HPDE6-E6E7 (cell line): ENCODE measurements at regions not wholly inside any gene's neighbourhood (a gene's known extent, or its start where the extent isn't known, plus 50 kb on each side); places are given as distances from the start of the nearest gene placed in this dataset.
A peak's percentile ranks its signal among the peaks of the same experiment; 100 is the strongest.

Source experiments
- DNase-seq: peaks from one replicate; pipeline ENCODE4 v3.0.0; 2011; ENCODE audit warnings: missing footprints; ENCODE audit errors: extremely low spot score

DNA sequence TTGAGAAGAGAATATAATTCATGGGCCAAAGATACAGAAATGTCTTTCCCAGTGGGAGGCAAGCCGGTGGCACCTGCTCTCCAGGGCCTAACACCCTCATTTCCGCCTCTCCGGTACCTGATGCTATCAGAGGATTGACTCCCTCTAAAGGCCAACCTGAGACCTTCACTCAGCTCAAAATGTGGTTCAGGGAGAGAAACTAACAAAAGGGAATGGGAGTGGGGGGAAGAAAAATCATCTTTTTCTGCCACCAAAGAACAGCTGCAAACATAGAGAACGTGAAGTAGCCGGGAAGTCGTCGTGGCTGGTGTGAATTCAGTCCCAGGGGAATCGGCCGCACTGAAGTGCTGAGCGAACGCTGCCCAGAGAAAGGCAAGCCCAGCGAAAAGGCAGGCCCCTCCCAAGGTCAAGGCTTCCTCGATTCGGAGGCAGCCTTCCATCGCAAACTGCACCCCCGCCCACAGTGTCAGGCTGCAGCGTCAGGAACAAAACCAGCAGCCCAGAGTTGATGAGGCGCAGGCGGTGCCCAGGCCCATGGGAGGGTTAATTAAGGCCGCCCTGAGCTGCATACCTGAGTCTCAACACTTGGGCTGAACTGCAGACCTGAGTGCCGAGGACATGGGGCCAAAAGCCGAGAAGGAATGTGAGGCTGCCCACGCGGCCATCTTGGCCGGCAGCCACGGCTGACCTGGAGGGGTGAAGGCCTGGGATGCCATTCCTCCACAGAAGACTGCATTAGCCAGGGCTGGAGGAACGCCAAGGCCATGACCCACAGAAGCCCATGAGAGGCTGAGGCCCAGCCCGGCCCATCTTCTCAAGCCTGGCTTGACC, 160.2 kb downstream of the PSMG1 start:
- DNase-seq = no peak

GRCh38 chr21:39022466-39022862, 160.8 kb downstream of the PSMG1 start:
- no peak for DNase-seq

- no peak for DNase-seq
These were observed 161.2 kb downstream of the PSMG1 start for GRCh38 chr21:39022035-39022434.

- DNase-seq = no peak
These were observed 161.8 kb downstream of the PSMG1 start for GRCh38 chr21:39021478-39021832.

DNA sequence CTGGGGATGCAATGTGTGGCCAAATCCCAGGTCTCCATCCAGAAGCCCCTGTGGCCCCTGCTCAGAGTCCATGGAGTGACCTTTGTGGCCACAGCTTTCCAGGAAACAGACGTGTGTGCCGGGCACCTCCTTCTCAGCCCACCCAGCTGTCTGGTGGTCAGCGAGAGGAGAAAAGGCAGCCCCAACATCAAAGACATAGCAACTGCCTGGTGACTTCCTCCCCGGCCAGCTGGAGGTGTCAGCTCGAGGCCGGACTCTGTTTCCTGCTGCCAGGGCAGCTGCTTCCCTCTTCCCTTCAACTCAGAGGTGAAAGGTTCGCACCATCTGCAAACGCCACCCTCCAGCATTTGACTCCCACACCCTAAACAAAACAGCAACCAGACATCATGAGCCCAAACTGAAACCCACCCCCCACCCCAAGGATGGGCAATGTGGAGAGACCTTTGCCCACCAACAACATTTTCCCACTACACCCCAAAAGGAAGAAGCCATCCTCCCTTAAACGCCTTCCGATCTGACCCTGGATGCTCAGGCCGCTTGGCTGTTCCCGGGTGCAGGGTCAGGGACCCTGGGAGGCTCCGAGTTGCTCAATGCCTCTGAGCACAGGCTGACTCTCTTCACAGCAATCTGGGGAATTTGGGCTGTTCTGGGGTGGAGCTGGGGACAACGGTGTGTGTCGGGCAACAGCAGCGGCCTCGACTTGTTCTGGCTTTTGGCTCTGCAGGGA, 162.3 kb downstream of the PSMG1 start:
- DNase-seq = peak; percentile 86

- no peak for DNase-seq
These were observed 164.5 kb downstream of the PSMG1 start for GRCh38 chr21:39018730-39019129.

DNA sequence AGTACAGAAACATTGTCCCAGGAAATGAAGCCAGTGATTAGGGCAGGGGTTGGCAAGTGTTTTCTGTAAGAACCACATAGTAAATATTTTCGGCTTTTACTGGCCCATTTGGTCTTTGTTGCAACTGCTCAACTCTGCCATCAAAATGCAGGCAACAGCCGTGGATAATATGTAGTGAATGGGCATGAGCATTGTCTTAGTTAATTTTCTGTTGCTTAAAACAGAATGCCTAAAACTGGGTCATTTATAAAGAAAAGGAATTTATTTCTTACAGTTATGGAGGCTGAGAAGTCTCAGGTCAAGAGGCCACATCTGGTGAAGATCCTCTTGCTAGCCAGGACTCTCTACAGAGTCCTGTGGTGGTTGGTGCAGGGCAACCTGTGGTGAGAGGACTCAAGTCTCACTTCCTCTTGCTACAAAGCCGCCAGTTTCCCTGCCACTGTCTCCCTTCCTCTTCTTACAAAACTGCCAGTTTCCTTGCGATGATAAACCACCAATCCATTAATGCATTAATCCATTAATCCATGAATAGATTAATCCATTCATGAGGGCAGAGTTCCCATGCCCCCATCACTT, 166.4 kb downstream of the PSMG1 start:
- no peak for DNase-seq

- DNase-seq = peak; percentile 74
These were observed 168.5 kb downstream of the PSMG1 start for GRCh38 chr21:39014747-39015146.

DNA sequence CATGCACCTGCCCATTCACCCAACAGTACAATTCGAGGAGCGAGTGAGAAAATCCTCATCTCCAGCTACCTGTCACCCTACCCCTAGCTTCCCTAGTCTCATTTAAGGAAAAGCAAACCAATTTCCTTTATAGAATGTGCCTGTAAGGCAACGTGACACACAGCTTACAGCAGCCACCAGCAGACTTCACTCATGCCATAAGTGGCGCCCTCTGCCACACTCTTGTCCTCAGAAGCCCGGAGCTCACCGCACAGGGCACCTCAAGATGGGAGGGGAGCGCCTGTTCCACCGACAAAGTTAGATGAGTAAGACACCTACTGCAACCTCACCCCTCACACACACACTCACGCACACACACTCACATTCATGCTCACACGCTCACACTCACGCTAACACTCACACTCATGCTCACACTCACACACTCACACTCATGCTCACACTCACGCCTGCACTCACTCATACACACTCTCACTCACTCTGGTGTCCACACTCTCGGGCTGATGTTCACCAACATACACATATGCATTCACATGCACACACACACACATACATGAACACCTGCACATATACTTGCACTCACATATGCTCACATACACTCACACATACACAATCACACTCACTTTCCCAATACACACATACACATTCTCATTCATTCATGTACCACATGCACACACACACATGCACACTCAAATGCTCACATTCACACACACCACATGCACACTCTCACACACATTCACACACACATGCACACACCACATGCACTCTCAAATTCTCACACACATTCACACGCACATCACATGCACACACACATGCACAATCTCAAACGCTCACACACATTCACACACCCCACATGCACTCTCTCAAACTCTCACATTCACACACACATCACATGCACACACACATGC, 170.7 kb downstream of the PSMG1 start:
- DNase-seq = no peak

DNA sequence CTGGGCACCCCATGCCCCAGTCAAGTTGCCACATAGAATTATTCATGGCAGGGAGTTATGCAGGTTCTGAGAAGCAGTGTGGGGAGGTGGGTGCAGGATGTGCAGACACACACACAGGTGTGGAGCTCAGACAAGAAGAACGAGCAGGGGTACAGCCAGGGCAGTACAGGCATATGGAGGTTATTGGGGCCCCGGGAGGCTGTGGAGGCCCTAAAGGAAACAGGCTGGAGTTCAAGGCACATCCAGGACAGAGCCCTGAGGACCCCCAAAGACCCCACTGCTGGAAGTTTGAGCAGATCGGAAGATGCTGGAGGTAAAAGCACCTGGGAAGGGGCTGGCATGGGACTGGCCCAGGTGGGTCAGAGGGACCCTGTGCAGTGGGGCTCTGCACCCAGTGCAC, 171.3 kb downstream of the PSMG1 start:
- no peak for DNase-seq

DNA sequence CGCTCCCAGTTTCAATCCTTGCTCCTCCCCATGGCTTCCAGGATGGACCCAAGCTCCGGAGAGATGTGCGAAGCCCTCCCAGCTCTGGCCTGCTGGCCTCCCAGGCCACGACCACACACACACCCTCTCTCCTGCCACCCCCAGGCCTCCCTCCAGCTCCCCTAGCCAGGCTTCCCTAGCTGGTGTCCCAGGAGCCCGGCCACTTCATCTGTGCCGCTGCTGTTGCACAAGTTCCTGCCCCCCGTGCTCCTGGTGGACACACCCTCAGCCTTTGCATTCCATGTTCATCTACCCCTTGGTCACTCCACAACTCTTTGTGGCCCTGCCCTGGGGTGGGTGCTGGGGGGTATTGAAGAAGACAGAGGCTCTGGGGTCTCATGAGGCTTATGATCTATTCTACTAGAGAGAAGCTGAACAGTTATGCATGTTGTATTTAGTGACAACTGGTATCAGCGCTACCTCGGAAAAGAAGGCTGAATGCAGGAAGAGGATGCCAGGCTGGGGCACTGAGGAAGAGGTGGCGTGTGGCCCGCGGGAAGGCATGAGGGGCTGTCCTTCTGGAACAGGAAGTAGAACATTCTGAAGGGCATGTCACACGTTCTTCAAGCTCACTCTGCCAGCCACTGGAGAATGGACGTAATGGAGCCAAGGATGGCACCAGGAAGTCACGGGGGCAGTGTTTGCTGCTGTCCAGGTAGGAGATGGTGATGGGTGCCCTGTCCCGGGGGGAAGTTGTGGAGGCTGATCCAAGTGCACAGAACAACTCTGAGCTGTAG, 172.4 kb downstream of the PSMG1 start:
- DNase-seq = no peak

DNA sequence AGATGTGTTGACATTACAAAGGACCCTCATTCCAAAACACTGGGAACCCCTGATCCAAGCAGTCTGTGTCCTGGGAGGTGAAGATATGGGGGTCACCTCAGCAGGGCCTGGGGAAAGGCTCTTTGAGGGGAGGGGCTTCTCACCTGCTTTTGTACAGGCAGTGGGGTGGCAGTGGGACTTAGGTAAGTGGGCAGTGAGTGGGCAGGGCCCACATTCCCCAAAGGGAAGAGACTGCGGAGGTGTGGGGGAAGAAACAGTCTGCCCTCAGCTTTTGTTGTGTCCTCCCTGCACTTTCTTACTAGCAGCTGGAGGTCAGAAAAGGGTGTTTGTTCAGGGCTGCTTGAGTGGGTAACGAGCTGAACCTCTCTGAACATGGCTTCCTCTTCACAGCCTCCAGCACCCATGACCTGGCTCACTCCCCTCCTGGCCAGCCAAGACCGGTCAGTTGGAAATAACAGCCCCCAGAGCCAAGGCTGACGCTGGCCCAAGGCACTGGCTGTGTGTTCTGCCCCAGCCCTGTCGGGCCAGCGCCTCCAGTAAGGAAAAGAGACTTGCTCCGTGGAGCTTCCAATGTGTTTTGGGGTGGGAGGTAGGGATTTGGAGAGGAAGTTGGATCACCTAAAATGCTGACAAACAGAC, 173.5 kb downstream of the PSMG1 start:
- no peak for DNase-seq

DNA sequence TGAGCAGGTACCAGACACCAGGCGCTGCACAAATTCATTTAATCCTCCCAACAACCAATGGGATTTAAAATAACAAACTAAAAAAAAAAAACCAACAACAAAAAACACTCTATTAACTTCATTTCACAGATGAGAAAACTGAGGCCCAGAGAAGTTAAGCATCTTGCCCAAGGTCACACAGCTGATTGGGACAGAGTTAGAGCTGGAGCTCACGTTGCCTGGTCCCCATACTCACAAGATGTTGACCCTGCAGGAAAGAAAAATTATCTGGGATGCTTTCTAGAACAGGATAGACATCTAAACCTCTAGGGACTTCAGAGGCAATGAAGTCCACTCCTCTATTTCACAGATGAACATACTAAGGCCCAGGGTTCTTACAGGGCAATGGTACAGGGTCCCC, 175.3 kb downstream of the PSMG1 start:
- no peak for DNase-seq

GRCh38 chr21:39007532-39007931, 175.7 kb downstream of the PSMG1 start:
- peak; percentile 60 for DNase-seq

DNA sequence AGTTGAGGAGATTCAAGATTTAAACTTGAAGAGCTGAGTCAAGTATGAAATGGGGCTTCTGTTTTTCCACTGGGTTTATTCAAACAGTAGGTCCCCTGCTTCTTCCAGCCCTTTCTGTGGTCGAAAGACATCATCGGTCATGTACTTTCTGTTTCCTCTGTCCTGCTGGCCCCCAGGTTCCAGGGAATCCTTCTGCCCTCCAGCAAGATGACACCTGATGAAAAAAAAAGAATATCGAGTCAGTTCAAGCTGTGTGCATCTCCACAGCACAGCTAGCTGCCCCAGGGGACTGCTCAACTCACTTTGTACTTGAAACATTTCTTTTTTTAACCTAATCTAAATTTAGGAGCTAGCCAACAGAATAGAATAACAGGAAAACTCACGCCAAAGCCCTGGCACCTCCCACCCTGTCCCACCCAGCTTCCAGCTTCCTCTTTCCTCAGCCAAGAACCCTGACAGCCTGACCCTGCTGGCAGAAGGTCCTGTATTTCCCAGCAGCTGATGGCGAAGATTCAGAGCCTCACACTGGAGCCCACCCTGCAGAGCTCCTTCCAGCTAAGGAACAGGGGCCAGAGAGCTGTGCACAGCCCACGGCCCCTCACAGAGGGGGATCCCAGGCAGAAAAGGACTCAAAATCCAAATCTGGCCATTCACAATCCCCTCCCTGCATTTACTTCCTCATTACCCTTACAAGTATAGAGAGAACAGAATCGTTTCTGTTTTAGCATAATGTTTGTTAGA, 176.5 kb downstream of the PSMG1 start:
- DNase-seq = no peak

DNA sequence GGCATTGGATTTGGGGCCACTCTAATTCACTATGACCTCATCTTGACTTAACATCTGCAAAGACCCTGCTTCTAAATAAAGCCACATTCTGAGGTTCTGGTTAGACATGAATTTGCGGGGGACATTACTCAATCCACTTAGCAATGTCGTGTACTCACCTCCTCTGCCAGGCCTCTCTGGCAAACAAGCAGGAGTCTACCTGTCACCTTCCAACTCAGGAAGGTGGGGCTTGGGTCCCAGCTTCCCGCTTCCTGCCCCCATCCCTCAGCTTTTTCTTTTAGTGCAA, 177.8 kb downstream of the PSMG1 start:
- no peak for DNase-seq

- no peak for DNase-seq
These were observed 178.4 kb downstream of the PSMG1 start for GRCh38 chr21:39004634-39005501.

DNA sequence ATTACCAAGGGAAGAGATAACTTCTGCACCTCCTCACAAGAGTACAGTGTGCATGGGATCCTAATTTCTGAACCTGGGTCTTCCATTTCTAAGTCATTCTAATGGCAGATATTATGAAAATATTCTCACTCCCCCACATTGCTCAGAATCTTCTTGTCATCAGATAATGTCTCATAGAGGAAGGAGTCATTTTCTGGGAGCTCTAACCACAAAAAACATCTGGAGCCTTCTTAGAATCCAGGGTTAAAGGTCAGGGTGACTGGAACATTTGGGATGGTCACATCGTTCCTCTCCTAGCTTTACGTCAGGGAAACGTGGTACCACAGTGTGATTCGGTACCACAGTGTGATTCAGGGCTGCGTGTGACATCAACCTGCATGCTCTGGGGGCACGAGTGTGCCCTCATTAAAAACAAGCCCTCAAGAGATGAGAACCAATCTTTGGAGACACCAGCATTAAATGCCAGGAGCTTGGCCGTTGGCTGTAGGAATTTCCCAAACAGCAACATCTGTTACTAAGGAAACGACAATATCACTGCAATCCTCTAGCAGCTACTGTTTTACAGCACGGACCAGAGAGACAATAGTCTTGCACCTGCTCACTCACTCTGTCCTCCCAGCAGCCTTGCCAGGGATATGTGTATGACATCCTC, 179.1 kb downstream of the PSMG1 start:
- no peak for DNase-seq

DNA sequence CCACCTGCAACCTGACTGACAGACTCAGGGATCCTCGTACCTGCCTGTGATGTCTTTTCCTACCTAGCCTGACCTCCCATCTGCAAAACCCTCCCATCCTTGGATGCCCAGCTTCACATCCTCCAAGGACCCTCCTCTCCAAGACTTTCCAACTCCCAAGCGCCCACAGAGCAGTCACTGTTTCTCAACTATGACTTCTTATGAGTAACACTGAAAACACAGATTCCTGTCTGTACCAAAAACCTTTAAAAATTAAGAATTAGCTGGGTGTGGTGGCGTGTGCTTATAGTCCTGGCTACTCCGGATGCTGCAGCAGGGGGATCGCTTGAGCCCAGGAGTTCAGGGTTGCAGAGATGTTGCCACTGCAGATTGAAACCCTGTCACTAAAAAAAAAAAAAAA, 181.9 kb downstream of the PSMG1 start:
- DNase-seq = no peak
